Uterus (tissue), 3 donors: ENCODE measurements at regions not wholly inside any gene's neighbourhood (a gene's known extent, or its start where the extent isn't known, plus 50 kb on each side); places are given as distances from the start of the nearest gene placed in this dataset.

Experiments
- DNase-seq, 2 donors: peaks; one replicate each; pipeline ENCODE4 v3.0.0-alpha.2; 2019 to 2020
- H3K27ac ChIP-seq, 2 donors: fragments of 200-600 bp; sonication (generic); 1 replicate in 1 of 2; 2 replicates in 1 of 2; pipeline ENCODE4 v1.5.1; 2016 to 2018
- H3K27me3 ChIP-seq, 2 donors: fragments of 200-600 bp; sonication (generic); one replicate each; pipeline ENCODE4 v1.5.1; 2018 to 2019; ENCODE audit warnings: control low read depth in 1 of 2
- H3K36me3 ChIP-seq, 2 donors: fragments of 200-600 bp; sonication (generic); one replicate each; pipeline ENCODE4 v1.5.1; 2019; ENCODE audit warnings: control low read depth in 1 of 2
- H3K4me1 ChIP-seq, 2 donors: fragments of 200-600 bp; sonication (generic); one replicate each; pipeline ENCODE4 v1.5.1; 2018 to 2019; ENCODE audit warnings: control low read depth in 1 of 2
- H3K4me3 ChIP-seq, 2 donors: fragments of 200-600 bp; sonication (generic); 1 replicate in 1 of 2; 2 replicates in 1 of 2; pipeline ENCODE4 v1.5.1; 2018 to 2019; ENCODE audit warnings: mild to moderate bottlenecking in 1 of 2
- H3K9me3 ChIP-seq, 2 donors: fragments of 200-600 bp; sonication (generic); one replicate each; pipeline ENCODE4 v1.5.1; 2019; ENCODE audit warnings: control low read depth in 1 of 2
- POLR2A ChIP-seq, 2 donors: fragments of 450-650 bp; IDR thresholded peaks; one replicate each; pipeline ENCODE4 v1.6.1; 2016; ENCODE audit warnings: antibody characterized with exemption in 2 of 2, mild to moderate bottlenecking in 1 of 2, moderate library complexity in 1 of 2
- intact Hi-C: fragments of 100-400 bp; cut with DNase I; formaldehyde crosslinking; loops from one replicate; pipeline ENCODE4 v1.15.1; 2023; ENCODE audit warnings: low total_unique reads
- TF ChIP-seq, protein P1 (sequence below), 4 experiments: fragments of 200-600 bp in 2 of 4; fragments of 450-650 bp in 2 of 4; sonication (generic) in 2 of 4; IDR thresholded peaks; one replicate each; pipeline ENCODE4 v1.5.1; 2016 to 2019; ENCODE audit warnings: antibody characterized with exemption in 4 of 4, mild to moderate bottlenecking in 2 of 4, moderate library complexity in 1 of 4
- donor health status: DM: yes; HTN: yes; CAD: no.

DNA sequence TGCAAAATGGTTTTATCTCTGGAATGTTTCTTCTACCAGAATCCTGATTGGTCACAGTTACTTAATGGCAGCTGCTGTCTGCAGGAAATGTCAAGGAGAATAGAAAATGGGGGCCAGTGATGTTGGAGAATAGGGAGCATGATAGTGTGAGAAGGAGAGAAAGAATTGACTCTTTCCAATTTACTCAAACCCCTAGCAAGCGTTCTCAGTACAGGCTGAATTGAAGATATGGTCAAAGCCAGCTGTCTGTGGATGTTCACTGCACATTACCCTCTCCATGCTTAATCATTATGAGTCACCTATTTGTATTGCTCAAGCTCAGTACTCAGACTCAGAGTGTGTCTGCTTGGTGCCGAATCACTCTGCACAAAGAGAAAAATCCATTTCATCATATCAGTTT lies 57.8 kb upstream of the FAM47B start:
- no peaks in the 10 kb centered on the region for H3K36me3 ChIP-seq
- intact Hi-C loops: no loop called here
- no peaks in the 10 kb centered on the region for H3K27me3 ChIP-seq
- no peaks in the 10 kb centered on the region for H3K4me1 ChIP-seq
- H3K4me3 ChIP-seq: no peak overlapping the region
- TF ChIP-seq, protein P1, sequence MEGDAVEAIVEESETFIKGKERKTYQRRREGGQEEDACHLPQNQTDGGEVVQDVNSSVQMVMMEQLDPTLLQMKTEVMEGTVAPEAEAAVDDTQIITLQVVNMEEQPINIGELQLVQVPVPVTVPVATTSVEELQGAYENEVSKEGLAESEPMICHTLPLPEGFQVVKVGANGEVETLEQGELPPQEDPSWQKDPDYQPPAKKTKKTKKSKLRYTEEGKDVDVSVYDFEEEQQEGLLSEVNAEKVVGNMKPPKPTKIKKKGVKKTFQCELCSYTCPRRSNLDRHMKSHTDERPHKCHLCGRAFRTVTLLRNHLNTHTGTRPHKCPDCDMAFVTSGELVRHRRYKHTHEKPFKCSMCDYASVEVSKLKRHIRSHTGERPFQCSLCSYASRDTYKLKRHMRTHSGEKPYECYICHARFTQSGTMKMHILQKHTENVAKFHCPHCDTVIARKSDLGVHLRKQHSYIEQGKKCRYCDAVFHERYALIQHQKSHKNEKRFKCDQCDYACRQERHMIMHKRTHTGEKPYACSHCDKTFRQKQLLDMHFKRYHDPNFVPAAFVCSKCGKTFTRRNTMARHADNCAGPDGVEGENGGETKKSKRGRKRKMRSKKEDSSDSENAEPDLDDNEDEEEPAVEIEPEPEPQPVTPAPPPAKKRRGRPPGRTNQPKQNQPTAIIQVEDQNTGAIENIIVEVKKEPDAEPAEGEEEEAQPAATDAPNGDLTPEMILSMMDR (IDR thresholded peaks at IDR 0.05): no peak
- TF ChIP-seq POLR2A (IDR thresholded peaks at IDR 0.05): no peak
- DNase-seq: no peak
- no peaks in the 10 kb centered on the region for H3K9me3 ChIP-seq
- H3K27ac ChIP-seq: no peak overlapping the region

DNA sequence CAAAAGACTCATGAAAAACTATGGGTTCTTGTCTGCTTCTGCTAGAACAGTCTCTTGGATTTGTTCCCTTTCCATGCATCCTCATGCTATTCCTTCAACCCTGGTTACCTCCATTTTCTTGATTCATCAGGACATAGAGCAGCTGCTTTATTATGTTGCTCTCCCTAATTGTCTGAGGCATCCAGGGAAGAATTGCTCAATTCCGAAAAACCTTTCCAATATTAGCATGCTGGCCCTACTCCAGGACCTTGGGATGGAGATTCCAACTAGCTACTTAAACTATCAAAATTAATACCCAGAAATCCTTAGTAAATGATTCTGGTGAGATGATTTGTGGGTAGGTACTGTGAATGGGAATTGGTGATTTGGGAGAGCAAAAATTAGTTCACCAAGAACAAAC lies 56.6 kb upstream of the FAM47B start:
- intact Hi-C loops: no loop called here
- no peak for DNase-seq
- Histone ChIP-seq H3K4me1 (no peaks in the 10 kb centered on the region), H3K9me3 (no peaks in the 10 kb centered on the region), H3K4me3 (no peak overlapping the region), H3K27ac (no peak overlapping the region), H3K27me3 (no peaks in the 10 kb centered on the region), H3K36me3 (no peaks in the 10 kb centered on the region)
- TF ChIP-seq POLR2A (IDR thresholded peaks at IDR 0.05): no peak
- TF ChIP-seq, protein P1 (IDR thresholded peaks at IDR 0.05): no peak

DNA sequence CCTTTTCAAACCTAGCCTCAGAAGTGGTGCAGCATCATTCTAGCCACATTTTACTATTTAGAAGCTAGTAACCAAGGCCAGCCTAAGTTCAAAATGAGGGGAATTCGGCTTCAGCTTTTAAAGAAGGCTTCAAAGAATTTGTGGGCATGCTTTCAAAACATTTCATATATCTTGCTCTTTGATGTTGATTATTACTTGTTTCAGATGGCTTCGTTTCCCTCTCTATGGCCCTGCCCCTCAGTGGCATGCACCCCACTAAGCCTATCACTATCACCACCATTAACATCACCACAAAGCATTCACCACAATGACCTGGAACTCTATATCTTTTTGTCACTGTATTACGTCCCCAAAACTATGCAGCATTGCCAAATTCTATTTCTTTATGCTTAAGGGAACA lies 51.2 kb upstream of the FAM47B start:
- Histone ChIP-seq H3K27me3 (no peaks in the 10 kb centered on the region), H3K27ac (no peak overlapping the region), H3K36me3 (no peaks in the 10 kb centered on the region), H3K9me3 (no peaks in the 10 kb centered on the region), H3K4me3 (no peak overlapping the region), H3K4me1 (no peaks in the 10 kb centered on the region)
- DNase-seq: no peak
- intact Hi-C loops: no loop called here
- TF ChIP-seq, protein P1 (IDR thresholded peaks at IDR 0.05): no peak
- no peak for TF ChIP-seq POLR2A (IDR thresholded peaks at IDR 0.05)
